SJSA1 (cell line): ENCODE measurements at regions not wholly inside any gene's neighbourhood (a gene's known extent, or its start where the extent isn't known, plus 50 kb on each side); places are given as distances from the start of the nearest gene placed in this dataset.
A peak's percentile ranks its signal among the peaks of the same experiment; 100 is the strongest.

Source experiments
- DNase-seq, 2 experiments: peaks; one replicate each; pipeline ENCODE4 v3.0.0-alpha.2; 2015 to 2020; ENCODE audit warnings: low spot score in 2 of 2, low read depth in 1 of 2
- H3K27ac ChIP-seq: fragments of 250-450 bp; sonication (Bioruptor Pico); 2 replicates; pipeline ENCODE4 v1.5.1; 2020; ENCODE audit warnings: mild to moderate bottlenecking, moderate library complexity
- H3K27me3 ChIP-seq: fragments of 250-450 bp; sonication (Bioruptor Pico); replicated peaks from 2 replicates; pipeline ENCODE4 v1.5.1; 2020; ENCODE audit warnings: mild to moderate bottlenecking, moderate library complexity
- H3K36me3 ChIP-seq: fragments of 250-450 bp; sonication (Bioruptor Pico); 2 replicates; pipeline ENCODE4 v1.5.1; 2020; ENCODE audit warnings: mild to moderate bottlenecking
- H3K4me1 ChIP-seq: fragments of 250-450 bp; sonication (Bioruptor Pico); replicated peaks from 2 replicates; pipeline ENCODE4 v1.6.1; 2021; ENCODE audit warnings: mild to moderate bottlenecking
- H3K4me3 ChIP-seq: fragments of 250-450 bp; sonication (Bioruptor Pico); 2 replicates; pipeline ENCODE4 v1.5.1; 2020; ENCODE audit warnings: mild to moderate bottlenecking
- H3K9me3 ChIP-seq: fragments of 250-450 bp; sonication (Bioruptor Pico); replicated peaks from 2 replicates; pipeline ENCODE4 v1.5.1; 2020; ENCODE audit warnings: mild to moderate bottlenecking

- Histone ChIP-seq H3K4me1 (peaks cover 27% of the 10 kb centered on the region), H3K27me3 (no peaks in the 10 kb centered on the region), H3K36me3 (0 out of 2 replicates have a peak, but pooled peaks cover 5% of the 10 kb centered on the region), H3K4me3 (no peak overlapping the region), H3K27ac (no peak overlapping the region), H3K9me3 (peaks cover 3% of the 10 kb centered on the region; the same call in 1 of the 2 replicates)
- no peak for DNase-seq
Measured at GRCh38 chr5:123696921-123697341, 185.0 kb downstream of the CSNK1G3 start.

GRCh38 chr5:123690821-123691220 is 178.8 kb downstream of the CSNK1G3 start:
- DNase-seq = no peak
- Histone ChIP-seq H3K27me3 (no peaks in the 10 kb centered on the region), H3K4me1 (no peaks in the 10 kb centered on the region), H3K4me3 (no peak overlapping the region), H3K27ac (no peak overlapping the region), H3K36me3 (no peaks in the 10 kb centered on the region), H3K9me3 (no peaks in the 10 kb centered on the region)

GRCh38 chr5:123681061-123681460 is 169.1 kb downstream of the CSNK1G3 start:
- no peaks in the 10 kb centered on the region for H3K36me3 ChIP-seq
- no peaks in the 10 kb centered on the region for H3K4me1 ChIP-seq
- peak in 1 of 2 experiments; percentile 21 for DNase-seq
- peaks cover 9% of the 10 kb centered on the region for H3K9me3 ChIP-seq
- H3K27me3 ChIP-seq = no peaks in the 10 kb centered on the region
- H3K27ac ChIP-seq = no peak overlapping the region
- no peak overlapping the region for H3K4me3 ChIP-seq

- Histone ChIP-seq H3K4me1 (peaks cover 14% of the 10 kb centered on the region), H3K9me3 (no peaks in the 10 kb centered on the region), H3K27me3 (no peaks in the 10 kb centered on the region), H3K36me3 (no peaks in the 10 kb centered on the region), H3K27ac (no peak overlapping the region), H3K4me3 (no peak overlapping the region)
- DNase-seq = peak in 1 of 2 experiments; percentile 40
Measured at GRCh38 chr5:123673107-123673506, 161.1 kb downstream of the CSNK1G3 start.

GRCh38 chr5:123671711-123672456 is 159.9 kb downstream of the CSNK1G3 start:
- Histone ChIP-seq H3K27ac (no peak overlapping the region), H3K27me3 (no peaks in the 10 kb centered on the region), H3K4me3 (no peak overlapping the region), H3K4me1 (peaks cover 14% of the 10 kb centered on the region), H3K36me3 (no peaks in the 10 kb centered on the region), H3K9me3 (no peaks in the 10 kb centered on the region)
- peak in 1 of 2 experiments; percentile 26 for DNase-seq

GRCh38 chr5:123671042-123671441 is 159.1 kb downstream of the CSNK1G3 start:
- Histone ChIP-seq H3K27me3 (no peaks in the 10 kb centered on the region), H3K27ac (no peak overlapping the region), H3K9me3 (no peaks in the 10 kb centered on the region), H3K4me3 (no peak overlapping the region), H3K4me1 (peaks cover 14% of the 10 kb centered on the region), H3K36me3 (no peaks in the 10 kb centered on the region)
- peak in 1 of 2 experiments; percentile 82 for DNase-seq
